NCI-H510A treated with DMSO at 0.1 percent for 48 hours (cell line): ENCODE measurements at regions not wholly inside any gene's neighbourhood (a gene's known extent, or its start where the extent isn't known, plus 50 kb on each side); places are given as distances from the start of the nearest gene placed in this dataset.
"Not testable (repeated sequence)": the region's sequence is repeated elsewhere in the genome, so short reads cannot be mapped to it uniquely, and the experiment has no call there.

Source experiments
- DNase-seq: peaks from one replicate; lab custom pipeline; 2025; lab: John Stamatoyannopoulos, UW

DNA sequence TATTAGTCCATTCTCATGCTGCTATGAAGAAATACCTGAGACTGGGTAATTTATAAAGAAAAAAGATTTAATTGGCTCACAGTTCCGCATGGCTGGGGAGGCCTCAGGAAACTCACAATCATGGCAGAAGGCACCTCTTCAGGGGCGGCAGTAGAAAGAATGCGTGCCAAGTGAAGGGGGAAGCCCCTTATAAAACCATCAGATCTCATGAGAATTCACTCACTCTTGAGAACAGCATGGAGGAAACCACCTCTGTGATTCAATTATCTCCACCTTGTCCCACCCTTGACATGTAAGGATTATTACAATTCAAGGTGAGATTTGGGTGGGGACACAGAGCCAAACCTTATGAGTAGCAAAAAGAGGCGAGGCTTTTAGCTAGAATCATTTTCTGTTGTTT lies 60.7 kb upstream of the P2RY1 start:
- not testable (repeated sequence) for DNase-seq

DNA sequence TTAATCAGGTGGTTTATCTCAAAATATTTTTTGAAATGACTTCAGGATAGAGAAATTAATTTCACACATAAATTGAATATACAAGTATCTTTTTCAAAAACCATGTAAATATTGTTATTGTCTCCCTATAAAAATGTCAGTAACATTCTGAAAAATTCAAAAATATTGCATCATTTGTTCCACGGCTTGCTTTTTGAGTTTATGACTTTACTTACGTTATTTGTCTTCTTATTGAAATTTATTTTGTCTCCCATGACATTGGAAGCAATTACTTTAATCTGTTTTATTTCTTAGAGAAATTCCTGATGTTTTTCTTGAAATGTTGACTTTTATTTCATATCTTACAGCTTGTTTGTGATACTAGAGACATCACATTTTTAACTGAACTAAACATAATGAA lies 56.9 kb upstream of the P2RY1 start:
- no peak for DNase-seq

DNA sequence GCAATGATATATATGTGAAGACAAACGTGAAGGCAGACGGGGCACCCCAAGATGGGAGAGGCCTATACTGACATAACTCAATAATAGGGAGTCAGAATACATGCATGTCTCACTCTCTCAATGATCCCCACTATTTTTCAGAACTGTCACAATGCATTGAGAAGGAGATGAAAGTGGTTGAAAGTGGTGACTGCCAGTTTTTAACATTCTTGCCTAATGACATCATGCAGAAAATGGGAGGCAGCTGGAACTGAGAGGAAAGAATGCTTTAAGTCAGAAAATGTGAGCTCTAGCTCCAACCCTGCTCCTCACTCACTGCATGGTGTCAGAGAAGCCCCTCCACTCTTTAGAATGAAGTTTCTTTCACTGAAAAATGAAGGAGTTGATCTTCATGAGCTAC lies 55.3 kb upstream of the P2RY1 start:
- no peak for DNase-seq

DNA sequence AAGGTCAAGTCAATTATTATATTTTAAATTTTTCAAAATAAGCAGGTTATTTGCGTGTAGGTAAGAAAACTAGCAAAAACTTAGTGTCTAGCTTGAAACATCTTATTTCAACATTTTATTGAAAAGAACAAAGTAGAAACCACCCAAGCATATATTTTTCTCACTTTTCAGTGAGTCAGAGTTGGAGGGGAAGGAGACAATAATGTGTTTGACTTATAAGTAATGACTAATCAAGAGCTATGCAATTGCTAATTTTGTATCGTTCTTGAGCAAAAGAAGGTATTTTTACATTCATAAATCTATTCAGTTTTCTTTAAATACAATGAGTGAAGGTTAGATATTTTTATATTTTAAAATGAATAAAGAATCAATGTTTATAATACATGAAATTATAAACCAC lies 54.4 kb upstream of the P2RY1 start:
- DNase-seq, result no peak

DNA sequence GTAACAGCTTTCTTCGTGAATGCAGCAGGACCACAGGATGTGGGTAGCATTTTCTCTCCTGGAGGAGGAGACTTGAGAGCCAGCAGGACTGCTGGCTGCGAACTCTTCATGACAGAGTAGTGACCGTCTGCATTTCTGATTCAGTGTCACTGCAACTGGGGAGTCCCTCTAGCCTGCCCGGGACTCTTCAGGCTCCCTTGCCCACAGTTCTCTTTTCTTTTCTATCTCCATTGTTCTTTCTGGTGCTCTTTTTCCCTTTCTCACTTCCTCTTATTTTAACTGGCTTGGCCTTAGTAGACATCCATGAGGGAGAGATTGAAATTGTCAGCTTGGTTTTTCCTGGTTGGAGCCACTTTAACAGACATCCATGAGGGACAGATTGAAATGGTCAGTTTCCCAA lies 49.9 kb upstream of the P2RY1 start:
- DNase-seq, result no peak
